Esophagus muscularis mucosa (tissue), 4 donors: ENCODE measurements at regions not wholly inside any gene's neighbourhood (a gene's known extent, or its start where the extent isn't known, plus 50 kb on each side); places are given as distances from the start of the nearest gene placed in this dataset.

Source experiments
- DNase-seq: peaks from one replicate; pipeline ENCODE4 v3.0.0-alpha.2; 2017; ENCODE audit errors: extremely low spot score
- H3K27ac ChIP-seq, 4 donors: fragments of 200-600 bp; sonication (generic); replicated peaks in 1 of 4; 1 replicate in 3 of 4; 2 replicates in 1 of 4; pipeline ENCODE4 v1.5.1; 2016 to 2019; ENCODE audit warnings: mild to moderate bottlenecking in 1 of 4
- H3K27me3 ChIP-seq, 4 donors: fragments of 200-600 bp; sonication (generic); one replicate each; pipeline versions ENCODE4 v1.5.1 to v1.6.0; 2016 to 2019
- H3K36me3 ChIP-seq, 4 donors: fragments of 200-600 bp; sonication (generic); one replicate each; pipeline ENCODE4 v1.5.1; 2016 to 2019
- H3K4me1 ChIP-seq, 4 donors: fragments of 200-600 bp; sonication (generic); one replicate each; pipeline ENCODE4 v1.5.1; 2016 to 2019
- H3K4me3 ChIP-seq, 4 donors: fragments of 200-600 bp; sonication (generic); 1 replicate in 2 of 4; 2 replicates in 2 of 4; pipeline ENCODE4 v1.5.1; 2016 to 2019; ENCODE audit warnings: mild to moderate bottlenecking in 4 of 4, moderate library complexity in 1 of 4
- H3K9me3 ChIP-seq, 4 donors: fragments of 200-600 bp; sonication (generic); 1 replicate in 3 of 4; 2 replicates in 1 of 4; pipeline ENCODE4 v1.5.1; 2016 to 2019
- EP300 ChIP-seq: sonication (generic); formaldehyde crosslinking; IDR thresholded peaks from one replicate; pipeline ENCODE4 v1.6.1; 2017; ENCODE audit warnings: antibody characterized with exemption
- POLR2A ChIP-seq: fragments of 450-650 bp; IDR thresholded peaks from one replicate; pipeline ENCODE4 v1.6.1; 2017; ENCODE audit warnings: antibody characterized with exemption, moderate library complexity, mild to moderate bottlenecking, low read depth
- POLR2AphosphoS5 ChIP-seq, 2 donors: sonication (generic); formaldehyde crosslinking; IDR thresholded peaks; one replicate each; pipeline ENCODE4 v1.6.1; 2017; ENCODE audit warnings: antibody characterized with exemption in 2 of 2
- WGBS: methylation state at CpG from one replicate; pipeline ENCODE4 v1.1.5; 2018; 5-methylcytosine and 5-hydroxymethylcytosine counted together
- intact Hi-C: fragments of 100-400 bp; cut with DNase I; formaldehyde crosslinking; loops from one replicate; pipeline ENCODE4 v1.15.1; 2023
- TF ChIP-seq, protein P1 (sequence below), 3 experiments: fragments of 200-600 bp in 2 of 3; fragments of 450-650 bp in 1 of 3; sonication (generic) in 2 of 3; IDR thresholded peaks; one replicate each; pipeline ENCODE4 v1.5.1; 2017 to 2019; ENCODE audit warnings: antibody characterized with exemption in 3 of 3, mild to moderate bottlenecking in 2 of 3, moderate library complexity in 1 of 3

- no peaks in the 10 kb centered on the region for H3K27me3 ChIP-seq
- TF ChIP-seq POLR2A: no peak
- no peak for TF ChIP-seq POLR2AphosphoS5 (IDR thresholded peaks at IDR 0.05)
- no peak for TF ChIP-seq EP300
- TF ChIP-seq, protein P1, sequence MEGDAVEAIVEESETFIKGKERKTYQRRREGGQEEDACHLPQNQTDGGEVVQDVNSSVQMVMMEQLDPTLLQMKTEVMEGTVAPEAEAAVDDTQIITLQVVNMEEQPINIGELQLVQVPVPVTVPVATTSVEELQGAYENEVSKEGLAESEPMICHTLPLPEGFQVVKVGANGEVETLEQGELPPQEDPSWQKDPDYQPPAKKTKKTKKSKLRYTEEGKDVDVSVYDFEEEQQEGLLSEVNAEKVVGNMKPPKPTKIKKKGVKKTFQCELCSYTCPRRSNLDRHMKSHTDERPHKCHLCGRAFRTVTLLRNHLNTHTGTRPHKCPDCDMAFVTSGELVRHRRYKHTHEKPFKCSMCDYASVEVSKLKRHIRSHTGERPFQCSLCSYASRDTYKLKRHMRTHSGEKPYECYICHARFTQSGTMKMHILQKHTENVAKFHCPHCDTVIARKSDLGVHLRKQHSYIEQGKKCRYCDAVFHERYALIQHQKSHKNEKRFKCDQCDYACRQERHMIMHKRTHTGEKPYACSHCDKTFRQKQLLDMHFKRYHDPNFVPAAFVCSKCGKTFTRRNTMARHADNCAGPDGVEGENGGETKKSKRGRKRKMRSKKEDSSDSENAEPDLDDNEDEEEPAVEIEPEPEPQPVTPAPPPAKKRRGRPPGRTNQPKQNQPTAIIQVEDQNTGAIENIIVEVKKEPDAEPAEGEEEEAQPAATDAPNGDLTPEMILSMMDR (IDR thresholded peaks at IDR 0.05): no peak
- intact Hi-C loops: no loop called here
- no peak for DNase-seq
- peaks cover 0 to 5% (median 2%) of the 10 kb centered on the region in 4 donors for H3K9me3 ChIP-seq
- 85% methylated on average over 5 of the region's 5 CpGs for WGBS
- H3K4me3 ChIP-seq: no peak overlapping the region
- peaks cover 0 to 7% (median 3%) of the 10 kb centered on the region in 4 donors for H3K4me1 ChIP-seq
- no peak overlapping the region for H3K27ac ChIP-seq
- H3K36me3 ChIP-seq: no peaks in the 10 kb centered on the region
Observed at GRCh38 chr10:35784751-35785150, 142.7 kb upstream of the FZD8 start.

DNA sequence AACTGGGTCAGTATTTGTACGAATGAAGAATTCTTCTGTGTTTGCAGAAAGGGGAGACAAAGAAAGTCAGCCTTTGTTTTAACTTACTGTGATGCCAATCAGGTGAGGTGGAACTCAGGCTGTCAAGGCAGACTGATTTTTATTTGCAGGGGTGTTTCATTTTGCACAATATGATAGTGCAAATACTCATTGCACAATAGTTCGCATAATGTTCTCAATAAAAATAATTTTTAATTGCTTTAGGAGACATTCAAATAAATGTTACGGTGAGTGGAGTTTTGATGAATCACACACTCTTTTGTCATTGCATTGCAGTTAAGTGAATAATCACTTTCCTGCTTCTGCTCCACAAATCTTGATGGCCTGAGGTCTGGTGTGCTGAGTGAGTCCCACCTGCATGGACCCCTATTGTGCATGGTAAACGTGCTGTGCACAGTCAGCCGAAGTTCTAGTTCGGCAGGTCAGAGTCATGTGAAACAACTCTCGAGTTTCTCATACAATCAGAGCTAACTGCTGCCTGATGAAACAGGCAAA, 141.3 kb upstream of the FZD8 start:
- intact Hi-C loops: no loop called here
- Histone ChIP-seq H3K27ac (no peak overlapping the region), H3K4me3 (no peak overlapping the region), H3K27me3 (peaks cover 0 to under 1% (median 0%) of the 10 kb centered on the region in 4 donors), H3K9me3 (peaks cover 0 to 5% (median 2%) of the 10 kb centered on the region in 4 donors), H3K4me1 (peaks cover 0 to 7% (median 3%) of the 10 kb centered on the region in 4 donors), H3K36me3 (no peaks in the 10 kb centered on the region)
- TF ChIP-seq POLR2AphosphoS5 (IDR thresholded peaks at IDR 0.05): no peak
- TF ChIP-seq, protein P1 (IDR thresholded peaks at IDR 0.05): no peak
- no peak for TF ChIP-seq POLR2A
- no peak for TF ChIP-seq EP300
- 38% methylated on average over 7 of the region's 7 CpGs for WGBS
- DNase-seq: no peak

GRCh38 chr10:35781643-35782035, 139.5 kb upstream of the FZD8 start:
- DNase-seq: no peak
- no peak overlapping the region for H3K4me3 ChIP-seq
- no peaks in the 10 kb centered on the region for H3K36me3 ChIP-seq
- H3K4me1 ChIP-seq: peaks cover 0 to 7% (median 3%) of the 10 kb centered on the region in 4 donors
- peaks cover 0 to 5% (median 0%) of the 10 kb centered on the region in 4 donors for H3K9me3 ChIP-seq
- peaks cover 0 to 7% (median 0%) of the 10 kb centered on the region in 4 donors for H3K27me3 ChIP-seq
- 80% methylated on average over 5 of the region's 5 CpGs for WGBS
- no peak overlapping the region for H3K27ac ChIP-seq
- no peak for TF ChIP-seq POLR2A
- TF ChIP-seq POLR2AphosphoS5 (IDR thresholded peaks at IDR 0.05): no peak
- TF ChIP-seq EP300: no peak
- TF ChIP-seq, protein P1 (IDR thresholded peaks at IDR 0.05): no peak
- intact Hi-C loops: no loop called here

- H3K27me3 ChIP-seq: peaks cover 0 to 7% (median 0%) of the 10 kb centered on the region in 4 donors
- H3K4me1 ChIP-seq: peaks cover 0 to 7% (median 3%) of the 10 kb centered on the region in 4 donors
- no peak overlapping the region for H3K27ac ChIP-seq
- H3K9me3 ChIP-seq: peaks cover 0 to 2% (median 0%) of the 10 kb centered on the region in 4 donors
- WGBS: 80% methylated on average over 2 of the region's 2 CpGs
- no peak overlapping the region for H3K4me3 ChIP-seq
- TF ChIP-seq EP300 (no peak), POLR2A (no peak), POLR2AphosphoS5 (IDR thresholded peaks at IDR 0.05) (no peak)
- TF ChIP-seq, protein P1 (IDR thresholded peaks at IDR 0.05): no peak
- intact Hi-C loops: no loop called here
- DNase-seq: no peak
- no peaks in the 10 kb centered on the region for H3K36me3 ChIP-seq
Observed at GRCh38 chr10:35780970-35781642, 139.0 kb upstream of the FZD8 start.
